ENCODE measurements at regions not wholly inside any gene's neighbourhood (a gene's known extent, or its start where the extent isn't known, plus 50 kb on each side); places are given as distances from the start of the nearest gene placed in this dataset.
A peak's percentile ranks its signal among the peaks of the same experiment; 100 is the strongest.
"Not testable (repeated sequence)": the region's sequence is repeated elsewhere in the genome, so short reads cannot be mapped to it uniquely, and the experiment has no call there.

DNA sequence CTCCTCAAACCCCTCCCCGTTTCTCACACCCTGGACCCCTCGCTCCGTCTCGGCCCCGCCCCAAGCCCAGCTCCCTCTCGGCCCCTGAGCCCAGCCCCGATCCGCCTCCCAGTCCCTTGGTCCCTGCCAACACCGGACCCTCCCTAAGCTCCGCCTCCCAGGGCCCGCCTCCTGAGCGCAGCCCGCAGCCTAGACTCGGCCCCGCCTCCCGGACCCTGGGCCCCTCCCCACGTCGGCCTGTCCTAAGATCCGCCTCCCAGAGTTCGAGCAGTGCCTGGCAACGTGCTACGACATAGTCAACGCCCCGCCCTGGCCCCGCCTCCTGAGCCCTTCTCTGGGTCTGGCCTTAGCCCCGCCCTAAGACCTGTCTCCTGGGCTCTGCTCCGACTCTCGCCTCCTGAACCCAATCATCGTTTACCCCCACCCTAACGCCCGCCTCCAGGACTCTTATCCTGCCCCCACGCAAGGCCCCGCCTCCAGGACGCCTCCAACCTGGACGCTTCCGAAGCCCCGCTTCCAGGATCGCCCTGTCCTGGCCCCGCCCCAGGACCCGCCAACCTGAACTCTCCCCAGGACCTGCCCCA is 53.1 kb upstream of the ROPN1B start:
- WGBS, 2 donors, result 1% methylated on average over 40 of the region's 40 CpGs
- TF ChIP-seq POLR2AphosphoS5 (IDR thresholded peaks at IDR 0.05) (peak; percentile 52 to 69 (median 61)), POLR2A (IDR thresholded peaks at IDR 0.05) (peak; percentile 43 to 64)
- not testable (repeated sequence) for H3K27me3 ChIP-seq, H3K36me3 ChIP-seq, H3K9me3 ChIP-seq
- peak overlapping the region; percentile 89 to 95 (median 91) for H3K27ac ChIP-seq
- H3K4me3 ChIP-seq, result peak overlapping the region; percentile 53 to 95 (median 79)
- intact Hi-C loops (cut with DNase I), result loop anchor here (2.0 kb wide), 1 partner anchor 149 kb away; no protein-coding TSS in a partner anchor
- H3K4me1 ChIP-seq, result peaks cover 0 to 18% (median 10%) of the 10 kb centered on the region in 4 donors
- DNase-seq, result peak; percentile 100

DNA sequence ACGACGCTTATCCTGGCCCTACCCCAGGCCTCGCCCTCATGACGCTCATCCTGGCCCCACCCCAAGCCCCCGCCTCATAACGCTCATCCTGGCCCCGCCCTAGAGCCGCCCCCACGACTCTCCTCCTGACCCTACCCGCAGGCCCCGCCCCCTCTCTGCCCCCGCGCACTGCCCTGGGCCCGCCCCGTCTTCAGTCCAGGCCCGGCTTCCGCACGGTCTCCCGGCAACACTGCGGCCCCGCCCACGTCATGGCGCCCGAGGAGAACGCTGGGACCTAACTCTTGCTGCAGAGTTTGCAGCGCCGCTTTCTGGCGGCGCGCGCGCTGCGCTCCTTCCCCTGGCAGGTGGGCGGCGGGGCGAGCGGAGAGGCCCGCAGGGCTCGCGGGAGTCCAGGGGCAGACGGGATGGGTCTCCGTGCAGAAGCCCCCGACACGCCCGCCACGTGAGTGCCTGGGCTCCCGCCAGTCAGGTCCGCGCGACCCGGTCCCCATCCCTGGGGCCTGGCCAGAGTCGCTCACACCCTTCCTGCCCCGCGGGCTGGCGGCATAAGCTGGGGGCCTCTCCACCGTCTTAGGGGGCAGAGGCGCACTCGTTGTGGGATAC is 52.5 kb upstream of the ROPN1B start:
- no peak for DNase-seq
- H3K27ac ChIP-seq, result peak overlapping the region; percentile 89 to 95 (median 91)
- H3K36me3 ChIP-seq, result no peaks in the 10 kb centered on the region
- H3K9me3 ChIP-seq, result no peaks in the 10 kb centered on the region
- no peaks in the 10 kb centered on the region for H3K27me3 ChIP-seq
- intact Hi-C loops (cut with DNase I), result loop anchor here (2.0 kb wide), 1 partner anchor 150 kb away; no protein-coding TSS in a partner anchor
- 0 to 1% methylated on average over 58 of the region's 58 CpGs for WGBS, 2 donors
- H3K4me3 ChIP-seq, result peak overlapping the region; percentile 59 to 95 (median 79)
- peaks cover 0 to 18% (median 10%) of the 10 kb centered on the region in 4 donors for H3K4me1 ChIP-seq
- TF ChIP-seq POLR2A (IDR thresholded peaks at IDR 0.05), result no peak
- TF ChIP-seq, protein P1, sequence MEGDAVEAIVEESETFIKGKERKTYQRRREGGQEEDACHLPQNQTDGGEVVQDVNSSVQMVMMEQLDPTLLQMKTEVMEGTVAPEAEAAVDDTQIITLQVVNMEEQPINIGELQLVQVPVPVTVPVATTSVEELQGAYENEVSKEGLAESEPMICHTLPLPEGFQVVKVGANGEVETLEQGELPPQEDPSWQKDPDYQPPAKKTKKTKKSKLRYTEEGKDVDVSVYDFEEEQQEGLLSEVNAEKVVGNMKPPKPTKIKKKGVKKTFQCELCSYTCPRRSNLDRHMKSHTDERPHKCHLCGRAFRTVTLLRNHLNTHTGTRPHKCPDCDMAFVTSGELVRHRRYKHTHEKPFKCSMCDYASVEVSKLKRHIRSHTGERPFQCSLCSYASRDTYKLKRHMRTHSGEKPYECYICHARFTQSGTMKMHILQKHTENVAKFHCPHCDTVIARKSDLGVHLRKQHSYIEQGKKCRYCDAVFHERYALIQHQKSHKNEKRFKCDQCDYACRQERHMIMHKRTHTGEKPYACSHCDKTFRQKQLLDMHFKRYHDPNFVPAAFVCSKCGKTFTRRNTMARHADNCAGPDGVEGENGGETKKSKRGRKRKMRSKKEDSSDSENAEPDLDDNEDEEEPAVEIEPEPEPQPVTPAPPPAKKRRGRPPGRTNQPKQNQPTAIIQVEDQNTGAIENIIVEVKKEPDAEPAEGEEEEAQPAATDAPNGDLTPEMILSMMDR (IDR thresholded peaks at IDR 0.05), result no peak
- no peak for TF ChIP-seq POLR2AphosphoS5 (IDR thresholded peaks at IDR 0.05)
- no peak for TF ChIP-seq EP300 (IDR thresholded peaks at IDR 0.05)

DNA sequence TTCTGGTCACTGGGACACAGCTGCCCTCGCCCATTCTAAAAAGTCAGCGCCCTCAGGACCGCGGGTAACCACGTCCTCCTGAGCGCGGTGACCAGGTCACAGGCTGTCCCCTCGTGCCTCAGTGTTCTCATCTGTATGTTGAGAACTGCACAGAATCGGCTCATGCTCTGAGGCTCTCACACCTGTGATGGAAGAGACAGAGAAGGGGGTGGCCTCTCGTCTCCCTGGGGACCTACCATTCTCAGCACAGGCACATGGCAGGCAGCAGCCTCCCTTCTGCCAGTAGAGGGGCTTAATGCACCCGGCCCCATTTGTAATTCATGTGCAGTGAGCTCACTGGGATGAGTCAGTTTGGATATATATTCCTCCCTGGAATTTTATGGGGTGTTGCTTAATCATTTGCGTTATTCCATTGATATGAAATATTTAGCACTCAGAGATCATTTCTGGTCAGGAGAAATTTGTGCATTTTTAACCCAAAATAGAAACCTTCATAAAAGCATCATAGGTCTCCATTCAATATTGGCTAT is 51.9 kb upstream of the ROPN1B start:
- H3K36me3 ChIP-seq, DNase-seq, H3K9me3 ChIP-seq, H3K27me3 ChIP-seq: not testable (repeated sequence)
- intact Hi-C loops (cut with DNase I), result loop anchor here (2.0 kb wide), 1 partner anchor 150 kb away; no protein-coding TSS in a partner anchor
- H3K4me3 ChIP-seq, result peak overlapping the region; percentile 59 to 95 (median 79)
- H3K4me1 ChIP-seq, result peaks cover 0 to 18% (median 10%) of the 10 kb centered on the region in 4 donors
- 1 to 4% methylated on average over 12 of the region's 12 CpGs for WGBS, 2 donors
- peak overlapping the region; percentile 89 to 95 (median 91) for H3K27ac ChIP-seq

DNA sequence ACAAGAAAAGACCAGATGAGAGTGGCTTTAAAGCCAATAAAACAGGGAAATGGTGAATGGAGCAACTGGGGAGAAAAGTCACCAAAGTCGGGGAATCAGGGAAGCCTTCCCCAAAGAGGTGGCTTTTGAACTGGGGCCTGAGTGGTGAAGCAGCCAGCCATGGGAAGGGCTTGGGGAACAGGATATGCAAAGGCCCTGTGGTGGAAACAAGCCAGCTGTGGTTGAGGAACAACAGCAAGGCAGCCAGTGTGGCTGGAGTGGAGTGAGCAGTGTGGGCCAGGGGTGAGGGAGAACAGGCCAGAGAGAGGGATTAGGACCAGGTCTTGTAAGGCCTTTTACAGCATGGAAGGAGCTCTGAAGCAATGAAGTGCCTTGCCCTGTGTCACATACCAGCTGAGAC is 51.0 kb upstream of the ROPN1B start:
- H3K36me3 ChIP-seq, result not testable (repeated sequence)

DNA sequence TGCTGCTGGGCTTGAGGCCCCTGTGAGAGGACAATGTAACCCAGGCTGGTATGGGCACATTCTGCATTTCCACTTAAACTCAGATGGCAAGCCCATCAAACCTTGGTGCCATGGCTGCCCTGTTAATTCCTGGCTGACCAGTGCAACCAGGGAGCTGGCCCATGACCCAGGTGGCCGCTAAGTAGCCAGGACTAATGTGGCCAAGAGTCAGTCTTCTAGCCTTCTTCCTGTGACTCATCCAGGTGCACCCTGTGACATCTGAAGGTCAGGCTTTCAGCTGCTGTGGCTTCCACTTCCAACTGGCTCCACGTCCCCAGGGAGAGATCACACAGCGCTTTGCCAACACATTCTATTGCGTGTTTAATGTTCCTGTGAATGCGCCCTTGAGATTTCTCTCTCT is 50.5 kb upstream of the ROPN1B start:
- intact Hi-C loops (cut with DNase I); DNase-seq; H3K36me3 ChIP-seq; H3K27ac ChIP-seq; H3K4me3 ChIP-seq; H3K27me3 ChIP-seq; H3K9me3 ChIP-seq: not testable (repeated sequence)
- peaks cover 0 to 18% (median 10%) of the 10 kb centered on the region in 4 donors for H3K4me1 ChIP-seq
- 86 to 91% methylated on average over 5 of the region's 5 CpGs for WGBS, 2 donors

More for the DNA sequence above, 51.0 kb upstream of the ROPN1B start:
- intact Hi-C loops (cut with DNase I); H3K27ac ChIP-seq; H3K27me3 ChIP-seq; H3K4me3 ChIP-seq; H3K9me3 ChIP-seq; DNase-seq: not testable (repeated sequence)
- WGBS, 2 donors, result 93 to 97% methylated on average over 1 of the region's 1 CpG
- H3K4me1 ChIP-seq, result peaks cover 0 to 18% (median 10%) of the 10 kb centered on the region in 4 donors

DNA sequence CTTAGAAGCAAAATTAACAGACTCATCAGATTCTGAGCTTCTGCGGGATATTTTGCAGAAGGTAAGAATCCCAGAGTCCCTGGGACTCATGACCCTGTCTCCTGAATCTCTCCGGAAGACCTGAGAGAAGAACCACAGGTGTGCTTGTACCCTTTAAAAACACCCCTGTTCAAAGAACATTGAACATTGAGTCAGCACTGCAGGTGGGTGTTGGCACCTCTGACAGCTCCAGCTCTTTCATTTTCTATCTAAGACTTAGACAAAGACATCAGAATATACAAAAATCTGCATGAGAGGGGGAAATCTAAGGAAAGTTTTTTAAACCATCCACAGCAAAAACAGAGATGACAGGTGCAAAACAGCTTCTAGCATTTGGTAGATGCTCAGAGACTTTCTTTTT is 50.1 kb upstream of the ROPN1B start:
- H3K4me3 ChIP-seq; H3K36me3 ChIP-seq; DNase-seq; H3K9me3 ChIP-seq; H3K27ac ChIP-seq; intact Hi-C loops (cut with DNase I); H3K27me3 ChIP-seq: not testable (repeated sequence)
- H3K4me1 ChIP-seq, result peaks cover 0 to 18% (median 10%) of the 10 kb centered on the region in 4 donors
- 90 to 93% methylated on average over 2 of the region's 2 CpGs for WGBS, 2 donors

Small RNA genes lying in the stretch of these regions (small RNA-seq; reads per million reads assigned to genes)
- gene AC092902.1 (0 reads per million in 3 donors), gene AF186996.2 (0 reads per million in 3 donors), gene AF186996.3 (0 reads per million in 3 donors), gene MIR548I1 (0 reads per million in 3 donors), gene SNRPCP11 (0 reads per million in 3 donors)
